ENCODE measurements at regions not wholly inside any gene's neighbourhood (a gene's known extent, or its start where the extent isn't known, plus 50 kb on each side); places are given as distances from the start of the nearest gene placed in this dataset.
"Not testable (repeated sequence)": the region's sequence is repeated elsewhere in the genome, so short reads cannot be mapped to it uniquely, and the experiment has no call there.

DNA sequence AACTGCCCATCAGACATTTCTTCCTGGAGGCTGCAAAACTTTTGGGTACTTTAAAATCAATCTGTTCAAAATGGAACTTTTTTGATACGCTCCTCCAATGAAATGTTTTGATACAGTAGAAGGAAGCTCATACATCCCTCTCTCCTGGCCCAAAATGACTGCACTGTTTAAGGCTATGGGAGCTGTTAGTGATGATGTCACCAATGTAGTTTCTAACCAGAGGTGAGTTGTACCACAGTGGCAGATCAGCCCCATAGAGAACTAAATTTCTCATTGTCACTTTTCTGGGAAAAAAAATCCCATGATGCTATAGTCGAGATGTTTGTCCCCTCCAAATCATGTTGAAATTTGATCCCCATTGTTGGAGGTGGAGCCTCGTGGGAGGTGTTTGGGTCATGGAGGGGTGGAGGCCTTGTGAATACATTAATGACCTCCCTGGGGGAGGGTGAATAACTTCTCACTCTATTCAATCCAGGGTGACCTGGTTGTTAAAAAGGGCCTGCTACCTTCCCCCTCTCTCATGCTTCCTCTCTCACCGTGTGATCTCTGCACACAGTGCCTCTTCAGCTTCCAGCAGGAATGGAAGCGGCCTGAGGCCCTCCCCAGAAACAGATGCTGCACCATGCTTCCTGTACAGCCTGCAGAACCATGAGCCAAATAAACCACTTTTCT lies 117.4 kb upstream of the NPAS2 start:
- no peak for DNase-seq (ENCODE audit: low read depth in 3 of 3, low spot score in 1 of 3)

DNA sequence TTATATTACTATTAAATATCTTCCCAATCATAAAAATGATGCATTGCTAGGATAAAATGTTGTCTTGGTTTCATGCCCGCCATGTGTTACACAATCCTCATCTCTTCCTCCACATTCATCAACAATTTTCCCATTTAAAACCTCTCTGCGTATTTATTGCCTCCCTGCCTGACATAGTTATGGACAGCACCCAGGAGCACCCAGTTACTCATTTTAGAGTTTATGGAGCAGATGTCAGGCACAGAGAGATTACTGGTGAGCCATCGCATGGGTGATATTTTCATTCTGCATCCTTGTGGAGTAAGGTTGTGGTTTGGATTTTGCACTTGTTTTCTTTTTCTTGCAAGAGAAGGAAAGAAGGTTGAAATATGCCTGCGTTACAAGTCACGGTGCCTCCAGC lies 116.7 kb upstream of the NPAS2 start:
- DNase-seq (ENCODE audit: low read depth in 3 of 3, low spot score in 1 of 3) = no peak

DNA sequence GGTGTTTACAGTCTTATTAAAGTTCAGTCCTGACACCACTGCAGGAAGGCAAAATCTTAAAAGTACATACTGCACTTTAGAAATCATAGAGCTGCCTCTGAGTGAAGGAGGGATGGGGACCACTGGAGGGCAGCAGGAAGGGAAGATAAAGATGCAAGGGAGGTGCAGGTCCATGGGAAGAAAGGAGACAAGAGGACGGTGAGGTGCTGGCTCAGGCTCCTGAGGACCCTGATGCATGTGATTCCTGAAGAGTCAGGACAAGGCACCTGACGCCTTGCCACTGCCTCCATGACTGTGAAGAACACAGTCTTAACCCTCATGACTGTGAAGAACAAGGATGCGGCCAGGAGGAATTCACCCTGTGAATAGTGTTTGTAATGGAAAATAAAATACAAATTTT lies 116.2 kb upstream of the NPAS2 start:
- DNase-seq (ENCODE audit: low read depth in 3 of 3, low spot score in 1 of 3) = no peak

DNA sequence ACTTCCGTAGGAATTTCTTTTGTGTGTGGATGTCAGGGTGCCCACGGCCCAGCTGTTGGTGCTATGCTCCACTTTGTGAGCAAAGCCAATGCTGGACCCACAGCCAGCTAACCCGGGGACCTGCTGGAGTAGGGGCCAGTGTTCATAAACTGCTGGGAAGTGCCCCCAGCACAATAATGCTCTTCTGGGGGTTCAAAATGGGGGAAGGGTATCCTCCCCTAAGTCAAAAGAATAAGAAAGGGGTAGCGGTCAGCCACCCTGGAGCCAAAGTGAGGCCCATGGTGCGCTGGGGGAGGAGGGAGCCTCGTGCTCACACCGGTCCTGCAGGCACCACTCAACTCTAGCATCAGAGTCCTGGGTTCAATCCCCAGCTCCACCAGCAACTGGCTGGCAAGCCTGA lies 115.8 kb upstream of the NPAS2 start:
- no peak for DNase-seq (ENCODE audit: low read depth in 3 of 3, low spot score in 1 of 3)

DNA sequence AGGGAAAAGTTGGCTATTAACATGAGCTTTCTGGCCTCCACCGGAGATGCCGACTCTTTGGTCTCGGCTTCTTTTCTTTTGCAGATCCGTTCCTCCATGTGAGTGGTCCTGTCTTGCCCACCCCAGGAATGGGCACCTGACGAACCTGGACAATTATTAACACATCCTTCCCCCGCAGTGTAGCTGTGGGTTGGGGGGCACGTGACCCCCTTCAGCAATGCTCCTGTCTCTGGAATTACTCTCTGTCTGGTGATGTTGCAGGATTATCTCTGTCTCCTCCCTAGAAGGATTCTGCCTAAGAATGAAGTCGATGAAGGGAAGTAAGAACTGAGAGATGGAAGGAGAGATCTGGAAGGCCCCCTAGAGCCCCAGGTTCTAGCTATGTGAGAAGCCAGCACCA lies 115.2 kb upstream of the NPAS2 start:
- DNase-seq (ENCODE audit: low read depth in 3 of 3, low spot score in 1 of 3) = no peak

DNA sequence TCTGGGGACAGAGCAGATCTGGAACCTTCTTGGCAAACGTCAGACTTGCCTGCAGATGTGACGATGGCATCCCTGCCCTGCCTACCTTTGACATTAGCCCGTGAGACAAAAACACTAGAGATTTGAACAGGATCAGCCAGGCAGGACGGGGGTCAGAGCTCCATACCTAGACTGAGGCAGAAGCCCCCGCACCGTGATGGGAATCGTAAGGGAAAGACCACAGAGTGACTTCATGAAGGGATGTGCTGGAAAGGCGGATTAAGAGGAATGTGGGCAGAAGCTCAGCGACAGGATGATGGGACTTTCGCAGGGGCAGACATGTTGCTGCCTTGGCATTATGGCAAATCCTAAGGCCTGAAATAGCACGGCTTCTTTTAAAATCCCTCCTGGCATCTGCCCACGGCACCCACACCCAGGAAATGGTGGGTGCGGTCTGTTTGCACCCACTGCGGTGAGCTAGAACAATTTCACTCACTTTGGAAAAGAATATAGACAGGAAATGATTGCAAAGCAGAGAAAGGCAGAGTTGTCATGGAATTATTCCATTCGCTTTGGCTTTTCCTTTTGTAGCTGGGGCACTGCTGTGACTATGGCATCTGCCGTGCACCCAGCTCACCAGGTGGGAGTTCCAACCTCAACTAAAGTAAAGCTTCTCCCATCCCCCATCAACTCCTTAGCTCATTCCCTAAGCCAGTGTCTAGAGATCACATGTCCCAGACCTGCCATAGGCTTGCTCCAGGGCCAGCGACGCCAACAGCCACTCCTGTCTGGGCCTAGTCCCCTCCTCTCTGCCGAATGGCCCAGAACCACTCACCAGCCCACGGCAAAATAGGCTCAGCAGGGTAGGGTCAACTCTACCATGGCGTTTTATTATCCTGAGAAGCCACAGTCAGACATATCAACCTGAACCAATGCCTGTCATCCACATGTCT lies 112.7 kb upstream of the NPAS2 start:
- DNase-seq (ENCODE audit: low read depth in 3 of 3, low spot score in 1 of 3) = no peak

DNA sequence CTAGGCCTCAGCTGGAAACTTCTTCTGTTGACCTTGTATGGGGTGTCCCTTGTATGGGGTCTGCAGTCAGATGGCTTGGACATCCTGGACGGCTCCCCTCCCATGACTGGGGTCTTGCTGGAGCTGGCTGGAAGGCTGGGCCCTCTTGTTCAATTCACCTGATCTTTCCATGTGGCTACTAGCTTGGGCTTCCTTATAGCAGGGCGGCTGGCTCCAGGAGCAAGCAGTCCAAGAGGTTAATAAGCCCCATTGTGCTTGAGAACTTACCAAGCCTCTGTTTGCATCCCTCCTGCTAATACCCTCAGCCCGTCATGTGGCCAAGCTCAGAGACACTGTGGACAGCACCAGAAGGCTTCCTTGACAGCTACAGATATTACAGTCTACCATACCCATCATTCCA lies 111.6 kb upstream of the NPAS2 start:
- no peak for DNase-seq (ENCODE audit: low read depth in 3 of 3, low spot score in 1 of 3)

DNA sequence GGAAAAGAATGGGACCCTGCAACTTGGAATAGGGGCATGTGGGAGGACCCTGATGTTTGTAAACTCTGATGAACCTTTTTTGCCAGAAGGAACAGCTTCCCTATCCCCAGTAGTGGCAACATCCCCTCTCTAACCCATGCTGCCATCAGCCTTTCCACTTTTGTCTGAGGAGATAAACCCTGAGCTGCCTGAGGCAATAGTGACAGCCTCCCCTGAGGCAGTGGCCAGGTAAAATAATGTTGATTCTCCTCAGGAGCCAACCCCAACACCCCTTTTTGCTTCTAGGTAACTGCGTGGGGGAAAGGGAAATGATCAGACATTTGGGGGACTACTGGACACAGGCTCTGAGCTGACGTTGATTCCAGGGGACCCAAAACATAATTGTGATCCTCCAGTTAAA lies 106.8 kb upstream of the NPAS2 start:
- DNase-seq (ENCODE audit: low read depth in 3 of 3, low spot score in 1 of 3) = no peak

DNA sequence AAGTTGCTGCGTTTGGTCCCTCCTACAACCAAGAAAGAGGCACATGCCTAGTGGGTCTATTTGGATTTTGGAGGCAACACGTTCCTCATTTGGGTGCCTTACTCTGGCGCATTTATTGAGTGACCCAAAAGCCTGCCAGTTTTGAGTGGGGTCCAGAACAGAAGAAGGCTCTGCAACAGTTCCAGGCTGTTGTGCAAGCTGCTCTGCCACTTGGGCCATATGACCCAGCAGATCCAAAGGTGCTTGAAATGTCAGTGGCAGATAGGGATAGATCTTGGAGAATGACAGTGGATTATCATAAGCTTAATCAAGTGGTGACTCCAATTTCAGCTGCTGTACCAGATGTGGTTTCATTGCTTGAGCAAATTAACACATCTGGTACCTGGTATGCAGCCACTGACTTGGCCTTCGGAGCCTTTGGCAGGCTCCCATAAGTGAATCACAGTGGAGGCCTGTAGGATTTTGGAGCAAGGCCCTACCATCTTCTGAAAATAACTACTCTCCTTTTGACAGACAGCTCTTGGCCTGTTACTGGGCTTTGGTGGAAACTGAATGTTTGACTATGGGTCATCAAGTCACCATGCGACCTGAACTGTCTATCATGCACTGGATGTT lies 105.4 kb upstream of the NPAS2 start:
- not testable (repeated sequence) for DNase-seq (ENCODE audit: low read depth in 3 of 3, low spot score in 1 of 3)

DNA sequence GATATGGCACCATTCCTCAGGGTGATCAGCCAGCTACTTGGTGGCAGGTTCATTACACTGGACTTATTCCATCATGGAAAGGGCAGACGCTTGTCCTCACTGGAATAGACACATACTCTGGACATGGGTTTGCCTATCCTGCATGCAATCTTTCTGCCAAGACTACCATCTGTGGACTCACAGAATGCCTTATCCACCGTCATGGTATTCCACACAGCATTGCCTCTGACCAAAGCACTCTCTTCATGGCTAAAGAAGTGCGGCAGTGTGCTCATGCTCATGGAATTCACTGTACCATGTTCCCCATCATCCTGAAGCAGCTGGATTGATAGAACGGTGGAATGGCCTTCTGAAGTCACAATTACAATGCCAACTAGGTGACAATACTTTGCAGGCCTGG lies 104.1 kb upstream of the NPAS2 start:
- not testable (repeated sequence) for DNase-seq (ENCODE audit: low read depth in 3 of 3, low spot score in 1 of 3)

DNA sequence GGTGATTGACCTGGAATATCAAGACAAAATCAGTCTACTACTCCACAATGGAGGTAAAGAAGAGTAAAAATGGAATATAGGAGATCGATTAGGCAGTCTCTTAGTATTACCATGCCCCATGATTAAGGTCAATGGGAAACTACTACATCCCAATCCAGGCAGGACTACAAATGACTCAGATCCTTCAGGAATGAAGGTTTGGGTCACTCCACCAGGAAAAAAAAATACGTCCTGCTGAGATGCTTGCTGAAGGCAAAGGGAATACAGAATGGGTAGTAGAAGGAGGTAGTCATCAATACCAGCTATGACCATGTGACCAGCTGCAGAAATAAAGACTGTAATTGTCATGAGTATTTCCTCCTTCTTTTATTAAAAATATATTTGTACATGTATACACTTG lies 103.4 kb upstream of the NPAS2 start:
- no peak for DNase-seq (ENCODE audit: low read depth in 3 of 3, low spot score in 1 of 3)

DNA sequence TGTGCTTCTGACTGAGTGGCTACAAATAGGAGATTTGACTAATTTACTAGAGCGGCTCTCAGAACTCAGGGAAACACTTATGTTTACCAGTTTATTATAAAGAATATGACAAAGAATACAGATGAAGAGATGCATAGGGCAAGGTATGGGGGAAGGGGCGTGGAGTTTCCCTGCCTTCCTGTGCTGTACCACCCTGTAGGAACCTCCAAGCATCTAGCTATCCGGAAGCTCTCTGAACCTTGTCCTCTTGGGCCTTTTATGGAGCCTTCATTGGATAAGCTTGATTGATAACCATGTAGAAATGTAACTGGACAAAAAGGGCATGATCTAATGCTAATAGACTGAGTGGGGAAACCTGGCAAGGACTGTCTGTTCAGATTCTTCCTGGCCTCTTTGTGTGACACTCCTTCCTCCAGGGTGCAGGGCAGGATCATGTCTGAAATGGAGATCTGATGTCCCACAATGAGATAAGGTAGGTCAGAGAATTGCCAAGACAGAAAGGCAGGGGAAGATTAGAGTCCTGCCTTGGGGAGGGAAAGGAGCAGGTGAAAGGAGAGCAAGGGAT lies 101.8 kb upstream of the NPAS2 start:
- DNase-seq (ENCODE audit: low read depth in 3 of 3, low spot score in 1 of 3) = no peak

DNA sequence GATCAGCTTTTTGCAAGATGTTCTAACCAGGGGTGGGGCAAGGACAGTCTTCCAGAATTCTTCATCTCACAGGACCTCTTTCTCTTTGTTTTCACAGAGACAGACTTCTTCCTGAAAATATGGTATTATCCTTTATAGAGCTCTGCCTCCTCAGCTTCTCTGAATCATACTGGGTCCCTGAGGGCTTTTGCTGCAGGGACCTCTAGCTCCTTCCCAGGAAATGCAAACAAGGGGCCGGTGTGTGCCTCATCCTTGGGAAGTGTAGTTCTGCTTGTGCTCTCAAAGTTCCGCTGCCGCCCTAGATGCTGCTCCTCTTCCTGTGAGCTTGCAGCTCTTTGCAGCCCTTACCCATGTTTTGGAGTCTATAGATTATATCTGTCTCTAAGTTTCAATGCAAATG lies 99.5 kb upstream of the NPAS2 start:
- no peak for DNase-seq (ENCODE audit: low read depth in 3 of 3, low spot score in 1 of 3)

DNA sequence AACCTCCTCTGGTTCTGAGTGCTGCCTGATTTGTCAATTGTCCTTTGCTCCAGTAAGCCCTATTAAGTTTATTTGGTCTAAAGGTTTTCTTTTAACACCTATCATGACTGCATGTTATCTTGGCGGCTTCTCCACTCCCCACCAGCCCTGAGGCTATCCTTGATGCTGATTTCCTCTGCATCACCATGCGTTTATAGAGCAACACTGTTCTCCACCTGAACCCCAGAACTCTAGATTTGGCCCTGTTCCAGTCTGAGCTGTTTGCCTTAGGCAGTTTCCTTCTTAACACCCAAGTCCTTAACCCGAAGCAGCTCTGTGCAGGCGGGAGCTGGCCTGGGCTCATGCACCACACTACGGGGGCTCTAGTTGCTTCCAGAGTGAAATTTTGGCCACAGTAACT lies 98.2 kb upstream of the NPAS2 start:
- no peak for DNase-seq (ENCODE audit: low read depth in 3 of 3, low spot score in 1 of 3)

DNA sequence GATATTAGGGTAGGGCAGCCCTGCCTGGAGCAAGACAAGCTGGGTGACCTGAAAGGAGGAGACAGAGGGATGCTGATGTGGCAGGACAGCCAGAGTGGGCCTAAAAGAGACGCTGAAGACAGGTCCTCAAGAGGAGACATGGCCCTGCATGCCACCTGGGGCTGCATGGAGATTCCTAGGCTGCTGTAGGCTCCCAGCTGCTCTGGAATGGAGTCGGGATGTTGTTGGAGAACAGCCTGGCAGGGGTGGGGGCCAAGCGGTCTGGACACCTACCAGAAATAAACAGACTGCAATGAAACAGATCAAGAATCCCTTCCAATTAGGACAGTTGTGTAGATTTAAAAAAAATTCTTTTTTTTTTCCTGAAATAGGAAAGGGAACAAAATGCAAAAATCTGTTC lies 97.8 kb upstream of the NPAS2 start:
- DNase-seq (ENCODE audit: low read depth in 3 of 3, low spot score in 1 of 3) = no peak

DNA sequence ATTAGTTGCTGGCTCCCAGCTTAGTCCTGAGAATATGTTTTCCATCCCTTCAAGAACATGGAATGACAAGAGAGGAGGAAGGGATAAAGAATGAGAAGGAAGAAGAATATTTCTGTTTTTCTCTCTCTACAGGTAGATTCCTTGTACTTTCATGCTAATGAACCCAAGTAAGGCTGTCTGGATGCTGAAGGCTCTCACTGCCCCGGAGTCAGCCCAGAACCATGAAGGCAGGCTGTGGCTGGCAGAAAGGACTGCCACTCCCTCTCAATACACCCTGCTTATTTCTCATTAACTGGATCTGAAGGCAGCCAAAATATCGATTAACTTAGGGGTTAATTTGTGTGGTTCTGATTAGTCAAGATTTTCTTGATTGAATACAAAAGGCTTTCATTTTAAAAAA lies 93.1 kb upstream of the NPAS2 start:
- no peak for DNase-seq (ENCODE audit: low read depth in 3 of 3, low spot score in 1 of 3)

DNA sequence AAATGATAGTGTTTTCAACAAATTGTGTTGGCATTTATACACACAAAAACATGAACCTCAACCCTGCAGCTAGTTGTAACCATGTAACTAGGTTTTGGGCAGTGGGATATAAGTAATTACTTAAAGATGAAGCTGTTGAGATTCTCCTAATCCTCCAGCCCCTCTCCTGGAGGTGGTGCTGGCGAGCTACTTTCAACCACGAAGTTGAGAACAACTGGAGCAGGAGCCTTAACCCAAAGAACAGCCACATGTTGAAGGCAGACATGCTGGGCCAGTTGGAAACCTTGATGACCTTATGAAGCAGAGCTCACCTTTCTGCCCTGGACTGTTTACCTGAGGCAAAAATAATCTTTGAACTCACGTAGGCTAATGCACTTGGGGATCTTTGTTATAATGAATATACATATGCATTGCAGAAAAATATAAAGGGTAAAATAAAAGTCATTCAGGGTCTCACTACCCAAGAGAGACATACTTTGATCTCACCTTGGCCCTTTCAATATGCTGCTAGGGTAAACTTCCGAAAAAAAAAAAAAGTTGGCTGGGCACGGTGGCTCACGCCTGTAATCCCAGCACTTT lies 89.6 kb upstream of the NPAS2 start:
- peak in 1 of 3 donors; percentile 8 for DNase-seq (ENCODE audit: low read depth in 3 of 3, low spot score in 1 of 3)

DNA sequence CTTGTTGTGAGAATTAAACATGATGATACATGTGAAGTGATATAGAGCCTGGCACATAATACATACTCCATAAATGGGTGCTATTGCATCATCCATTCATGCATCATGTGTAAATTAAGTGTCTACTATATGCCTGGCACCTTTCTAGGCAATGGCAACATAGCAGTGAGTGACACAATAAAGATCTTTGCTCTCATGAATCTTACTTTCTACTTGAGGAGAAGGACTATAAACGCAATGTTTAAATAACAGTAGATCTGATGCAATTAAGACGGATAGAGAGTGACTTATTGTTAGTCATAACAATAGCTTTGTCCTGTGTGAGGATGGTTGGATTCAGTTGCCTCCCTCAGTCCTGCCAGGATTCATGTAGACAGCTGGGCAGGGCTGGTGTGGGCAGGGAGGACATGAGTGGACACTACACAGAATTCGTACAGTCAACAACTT lies 88.4 kb upstream of the NPAS2 start:
- DNase-seq (ENCODE audit: low read depth in 3 of 3, low spot score in 1 of 3) = no peak

DNA sequence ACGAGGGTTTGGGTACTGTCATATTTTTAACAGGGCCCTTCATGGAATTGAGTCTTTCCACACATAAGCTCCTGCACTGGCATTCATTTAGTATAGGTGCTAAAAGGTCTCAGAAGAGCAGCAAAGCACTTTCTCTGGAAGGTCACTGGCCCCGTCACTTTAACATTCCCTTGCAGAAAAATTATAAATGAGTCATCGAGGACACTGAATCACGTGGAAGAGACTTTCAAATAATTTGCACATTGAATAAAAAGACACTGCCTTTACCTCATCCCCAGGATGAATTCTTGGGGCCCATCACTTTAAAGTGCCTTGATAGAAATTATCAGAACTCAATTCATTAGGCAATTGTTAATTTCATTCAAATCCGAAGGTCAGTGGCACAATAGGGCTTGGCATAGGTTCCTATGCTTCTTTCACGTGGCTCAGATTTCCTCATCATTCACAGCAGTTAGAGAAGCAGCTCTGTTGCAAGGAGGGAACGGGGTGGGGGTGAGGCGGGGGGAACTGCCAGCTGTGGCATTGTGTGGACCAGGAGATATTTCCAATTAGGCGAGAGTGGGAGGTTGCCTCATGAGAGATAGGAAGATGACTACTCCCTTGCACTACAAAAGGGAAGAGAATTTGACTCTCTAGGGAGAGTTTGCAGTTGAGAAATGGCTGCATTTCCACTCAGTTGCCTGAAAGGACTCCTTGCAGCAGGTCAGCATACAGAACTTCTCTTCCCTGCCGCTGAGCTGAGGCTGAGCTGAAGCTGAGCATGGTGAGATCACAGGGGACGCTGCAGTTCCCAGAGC lies 86.3 kb upstream of the NPAS2 start:
- no peak for DNase-seq (ENCODE audit: low read depth in 3 of 3, low spot score in 1 of 3)

DNA sequence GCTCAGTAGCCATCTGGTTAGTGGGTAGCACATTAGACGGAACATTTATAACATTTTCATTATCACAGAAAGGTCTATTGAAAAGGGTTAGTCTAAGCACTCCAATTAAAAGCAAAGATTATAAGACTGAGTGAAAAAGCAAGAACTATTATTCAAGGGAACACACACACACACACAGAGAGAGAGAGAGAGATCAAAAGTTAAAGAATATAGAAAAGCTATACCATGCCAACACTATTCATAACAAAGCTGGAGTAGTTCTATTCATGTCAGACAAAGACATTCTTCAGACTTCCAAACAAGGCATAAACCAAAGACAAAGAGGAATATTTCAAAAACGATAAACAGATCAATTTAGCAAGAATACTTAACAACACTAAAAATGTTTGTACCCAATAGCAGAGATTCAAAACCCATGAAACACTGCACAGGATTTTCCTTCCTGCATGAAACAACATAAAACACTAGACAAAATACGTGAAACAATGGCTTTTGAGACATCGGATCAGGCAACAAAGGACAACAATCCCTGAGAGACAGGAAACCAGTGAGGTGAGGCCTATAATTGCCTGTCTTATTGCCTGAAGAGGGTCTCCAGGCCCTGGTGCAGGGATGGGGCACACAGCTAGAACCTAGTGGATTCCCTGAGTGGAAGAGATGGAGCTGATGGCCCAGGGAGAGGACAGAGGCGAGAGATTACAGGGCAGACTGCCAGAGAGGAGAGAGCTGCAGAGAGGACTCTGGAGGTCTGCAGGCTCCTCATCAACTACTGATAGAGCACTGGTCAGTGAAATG lies 83.6 kb upstream of the NPAS2 start:
- DNase-seq (ENCODE audit: low read depth in 3 of 3, low spot score in 1 of 3) = no peak
